Panc1 (cell line): ENCODE measurements at regions not wholly inside any gene's neighbourhood (a gene's known extent, or its start where the extent isn't known, plus 50 kb on each side); places are given as distances from the start of the nearest gene placed in this dataset.

Source experiments
- ATAC-seq: fragments of 200-7000 bp; cut with Tn5 transposase; 2 replicates; pipeline ENCODE4 v1.9.1; 2020; ENCODE audit warnings: mild to moderate bottlenecking, moderate library complexity
- BruUV-seq: library from RNA; stranded (reverse); fragments of 400-500 nt; replicated peaks from 2 replicates; lab custom pipeline; 2021; lab: Mats Ljungman, UMichigan
- CTCF ChIA-PET: fragments of 300-600 bp; sonication (Branson Sonifier 250); formaldehyde crosslinking; loops from one replicate; lab custom pipeline; 2022; ENCODE audit warnings: antibody characterized with exemption; lab: Charles Lee
- POLR2A ChIA-PET: fragments of 300-600 bp; sonication (Branson Sonifier 250); formaldehyde crosslinking; loops from one replicate; lab custom pipeline; 2022; ENCODE audit warnings: antibody characterized with exemption; lab: Charles Lee
- DNase-seq: peaks from one replicate; pipeline ENCODE4 v3.0.0-alpha.2; 2010; ENCODE audit warnings: low read depth, low spot score
- H3K27ac ChIP-seq: 2 replicates; pipeline ENCODE4 v1.5.1; 2011; ENCODE audit warnings: mild to moderate bottlenecking, low read length, inconsistent platforms
- H3K27me3 ChIP-seq: fragments of 200-500 bp; sonication (Bioruptor generic); 2 replicates; pipeline ENCODE4 v1.6.0; 2014; ENCODE audit warnings: low read length, inconsistent platforms; ENCODE audit not compliant: control insufficient read depth, insufficient read depth
- H3K36me3 ChIP-seq: fragments of 200-500 bp; sonication (Bioruptor generic); 2 replicates; pipeline ENCODE4 v1.5.1; 2014; ENCODE audit warnings: inconsistent platforms, mild to moderate bottlenecking, low read length, moderate library complexity; ENCODE audit not compliant: control insufficient read depth, insufficient read depth
- H3K4me1 ChIP-seq: 2 replicates; pipeline ENCODE4 v1.5.1; 2011; ENCODE audit warnings: inconsistent platforms, mild to moderate bottlenecking, low read length, moderate library complexity; ENCODE audit not compliant: control insufficient read depth, insufficient read depth
- H3K4me3 ChIP-seq, 2 experiments: 2 replicates each; pipeline ENCODE4 v1.5.1; 2011 to 2012; ENCODE audit warnings: low read depth in 2 of 2, low read length in 2 of 2, mild to moderate bottlenecking in 2 of 2, inconsistent platforms in 1 of 2, moderate library complexity in 1 of 2
- H3K9me3 ChIP-seq: fragments of 200-500 bp; sonication (Bioruptor generic); 2 replicates; pipeline ENCODE4 v1.5.1; 2014; ENCODE audit warnings: low read depth, mild to moderate bottlenecking, inconsistent platforms, low read length, moderate library complexity; ENCODE audit not compliant: control insufficient read depth, insufficient read depth
- CTCF ChIP-seq: fragments of 450-650 bp; IDR thresholded peaks from 2 replicates; pipeline ENCODE4 v1.5.1; 2017; ENCODE audit warnings: mild to moderate bottlenecking
- POLR2AphosphoS5 ChIP-seq: IDR thresholded peaks from 2 replicates; pipeline ENCODE4 v1.6.1; 2012; ENCODE audit warnings: mild to moderate bottlenecking, low read depth, low read length, moderate library complexity
- REST ChIP-seq, 2 experiments: IDR thresholded peaks; 2 replicates each; pipeline ENCODE4 v1.6.1; 2011 to 2012; ENCODE audit warnings: low read depth in 2 of 2, control low read depth in 1 of 2, low read length in 1 of 2, mild to moderate bottlenecking in 1 of 2, moderate library complexity in 1 of 2; ENCODE audit not compliant: insufficient read depth in 1 of 2
- SIN3A ChIP-seq: IDR thresholded peaks from 2 replicates; pipeline ENCODE4 v1.6.1; 2012; ENCODE audit warnings: low read depth, mild to moderate bottlenecking, low read length, moderate library complexity, borderline replicate concordance; ENCODE audit not compliant: insufficient read depth
- TCF7L2 ChIP-seq: IDR thresholded peaks from 2 replicates; pipeline ENCODE4 v1.6.1; 2011; ENCODE audit warnings: mild to moderate bottlenecking, low read depth, low read length, inconsistent platforms
- in situ Hi-C: cut with HindIII; loops from 2 replicates; pipeline ENCODE4 v1.10.0; 2016; ENCODE audit warnings: low sequenced_read_pairs, low pct_unique_long_range_greater_than_20kb
- intact Hi-C: fragments of 100-400 bp; cut with micrococcal nuclease; formaldehyde crosslinking; loops from one replicate; pipeline ENCODE4 v1.10.0; 2022; ENCODE audit not compliant: unreplicated experiment

- Histone ChIP-seq H3K4me1 (no peaks in the 10 kb centered on the region), H3K9me3 (no peaks in the 10 kb centered on the region), H3K36me3 (no peaks in the 10 kb centered on the region), H3K27me3 (no peaks in the 10 kb centered on the region), H3K27ac (no peak overlapping the region), H3K4me3 (no peak overlapping the region)
- no TSS peak for BruUV-seq
- POLR2A ChIA-PET: no interaction called here
- intact Hi-C loops: no loop called here
- no peak for DNase-seq
- CTCF ChIA-PET: no interaction called here
- TF ChIP-seq REST (IDR thresholded peaks at IDR 0.05; ENCODE audit: insufficient read depth in 1 of 2, low read depth in 2 of 2, low read length in 1 of 2) (no peak), SIN3A (no peak), POLR2AphosphoS5 (no peak), CTCF (no peak), TCF7L2 (no peak)
- in situ Hi-C loops: no loop called here
- no peak for ATAC-seq
Measured at GRCh38 chr9:22595805-22596204, 149.2 kb downstream of the DMRTA1 start.

GRCh38 chr9:22617156-22617555 is 170.5 kb downstream of the DMRTA1 start:
- in situ Hi-C loops: no loop called here
- POLR2A ChIA-PET: no interaction called here
- BruUV-seq: no TSS peak

More at GRCh38 chr9:22617156-22617555, 170.5 kb downstream of the DMRTA1 start:
- no peak for DNase-seq
- Histone ChIP-seq H3K27ac (no peak overlapping the region), H3K27me3 (no peaks in the 10 kb centered on the region), H3K36me3 (no peaks in the 10 kb centered on the region), H3K4me3 (no peak overlapping the region), H3K9me3 (no peaks in the 10 kb centered on the region), H3K4me1 (no peaks in the 10 kb centered on the region)
- TF ChIP-seq SIN3A (no peak), REST (IDR thresholded peaks at IDR 0.05; ENCODE audit: insufficient read depth in 1 of 2, low read depth in 2 of 2, low read length in 1 of 2) (no peak), CTCF (no peak), POLR2AphosphoS5 (no peak)
- no peak for ATAC-seq
- CTCF ChIA-PET: no interaction called here
- intact Hi-C loops: no loop called here
